ENCODE measurements at regions not wholly inside any gene's neighbourhood (a gene's known extent, or its start where the extent isn't known, plus 50 kb on each side); places are given as distances from the start of the nearest gene placed in this dataset.

DNA sequence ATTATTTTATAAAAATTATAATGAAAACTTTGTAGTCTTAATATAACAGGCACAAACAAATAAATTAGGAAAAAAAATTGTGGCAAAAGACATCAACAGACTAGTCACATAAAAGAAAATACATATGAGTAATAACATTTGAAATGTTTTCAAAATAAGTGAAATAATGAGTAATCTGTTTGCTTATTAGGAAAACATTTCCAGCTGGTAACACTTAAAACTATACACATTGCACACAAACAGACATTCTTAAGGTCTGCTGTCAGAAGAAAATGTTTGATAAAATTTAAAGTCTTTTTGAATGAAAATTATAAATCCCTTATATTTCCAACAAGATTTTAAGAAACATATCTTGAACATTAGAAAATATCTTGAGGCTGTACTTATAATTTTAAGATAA is 1326.3 kb upstream of the CADM2 start:
- no peak overlapping the region for H3K27ac ChIP-seq
- H3K27me3 ChIP-seq = no peaks in the 10 kb centered on the region
- TF ChIP-seq POLR2A (IDR thresholded peaks at IDR 0.05) (no peak), EP300 (IDR thresholded peaks at IDR 0.05) (no peak), POLR2AphosphoS5 (IDR thresholded peaks at IDR 0.05) (no peak)
- TF ChIP-seq, protein P1, sequence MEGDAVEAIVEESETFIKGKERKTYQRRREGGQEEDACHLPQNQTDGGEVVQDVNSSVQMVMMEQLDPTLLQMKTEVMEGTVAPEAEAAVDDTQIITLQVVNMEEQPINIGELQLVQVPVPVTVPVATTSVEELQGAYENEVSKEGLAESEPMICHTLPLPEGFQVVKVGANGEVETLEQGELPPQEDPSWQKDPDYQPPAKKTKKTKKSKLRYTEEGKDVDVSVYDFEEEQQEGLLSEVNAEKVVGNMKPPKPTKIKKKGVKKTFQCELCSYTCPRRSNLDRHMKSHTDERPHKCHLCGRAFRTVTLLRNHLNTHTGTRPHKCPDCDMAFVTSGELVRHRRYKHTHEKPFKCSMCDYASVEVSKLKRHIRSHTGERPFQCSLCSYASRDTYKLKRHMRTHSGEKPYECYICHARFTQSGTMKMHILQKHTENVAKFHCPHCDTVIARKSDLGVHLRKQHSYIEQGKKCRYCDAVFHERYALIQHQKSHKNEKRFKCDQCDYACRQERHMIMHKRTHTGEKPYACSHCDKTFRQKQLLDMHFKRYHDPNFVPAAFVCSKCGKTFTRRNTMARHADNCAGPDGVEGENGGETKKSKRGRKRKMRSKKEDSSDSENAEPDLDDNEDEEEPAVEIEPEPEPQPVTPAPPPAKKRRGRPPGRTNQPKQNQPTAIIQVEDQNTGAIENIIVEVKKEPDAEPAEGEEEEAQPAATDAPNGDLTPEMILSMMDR (IDR thresholded peaks at IDR 0.05) = no peak
- no peaks in the 10 kb centered on the region for H3K36me3 ChIP-seq
- H3K4me1 ChIP-seq = no peaks in the 10 kb centered on the region
- no peak for DNase-seq (ENCODE audit: low spot score in 2 of 2)
- H3K4me3 ChIP-seq = no peak overlapping the region
- H3K9me3 ChIP-seq = no peaks in the 10 kb centered on the region

DNA sequence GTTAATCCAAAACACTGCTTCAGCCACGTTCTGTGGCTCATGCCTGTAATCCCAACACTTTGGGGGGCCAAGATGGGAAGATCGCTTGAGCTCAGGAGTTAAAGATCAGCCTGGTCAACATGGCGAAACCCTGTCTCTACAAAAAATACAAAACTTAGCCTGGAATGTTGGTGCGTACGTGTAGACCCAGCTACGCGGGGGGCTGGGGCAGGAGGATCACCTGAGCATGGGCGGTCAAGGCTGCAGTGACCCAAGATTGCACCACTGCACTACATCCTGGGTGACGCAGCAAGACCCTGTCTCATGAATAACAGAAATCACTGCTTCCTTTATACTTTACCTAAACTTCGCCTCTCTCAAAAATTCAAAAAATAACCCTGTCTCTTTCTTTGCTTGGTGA is 1325.0 kb upstream of the CADM2 start:
- Histone ChIP-seq H3K27ac (no peak overlapping the region), H3K4me3 (no peak overlapping the region), H3K4me1 (no peaks in the 10 kb centered on the region), H3K27me3 (no peaks in the 10 kb centered on the region), H3K36me3 (no peaks in the 10 kb centered on the region), H3K9me3 (no peaks in the 10 kb centered on the region)
- 76% methylated on average over 10 of the region's 10 CpGs for WGBS
- DNase-seq (ENCODE audit: low spot score in 2 of 2) = no peak
- TF ChIP-seq EP300 (IDR thresholded peaks at IDR 0.05) (no peak), POLR2A (IDR thresholded peaks at IDR 0.05) (no peak), POLR2AphosphoS5 (IDR thresholded peaks at IDR 0.05) (no peak)
- TF ChIP-seq, protein P1 (IDR thresholded peaks at IDR 0.05) = no peak

- WGBS = 100% methylated on average over 1 of the region's 8 CpGs
Observed at GRCh38 chr3:83649692-83650091, 1309.1 kb upstream of the CADM2 start.

GRCh38 chr3:83655083-83655482 is 1303.7 kb upstream of the CADM2 start:
- no peak for DNase-seq (ENCODE audit: low spot score in 2 of 2)
- Histone ChIP-seq H3K27ac (no peak overlapping the region), H3K36me3 (no peaks in the 10 kb centered on the region), H3K9me3 (no peaks in the 10 kb centered on the region), H3K27me3 (no peaks in the 10 kb centered on the region), H3K4me1 (no peaks in the 10 kb centered on the region), H3K4me3 (no peak overlapping the region)
- no peak for TF ChIP-seq POLR2A (IDR thresholded peaks at IDR 0.05)
- no peak for TF ChIP-seq POLR2AphosphoS5 (IDR thresholded peaks at IDR 0.05)
- TF ChIP-seq EP300 (IDR thresholded peaks at IDR 0.05) = no peak
- TF ChIP-seq, protein P1 (IDR thresholded peaks at IDR 0.05) = no peak
- WGBS = 61% methylated on average over 1 of the region's 1 CpG

More at GRCh38 chr3:83649692-83650091, 1309.1 kb upstream of the CADM2 start:
- DNase-seq (ENCODE audit: low spot score in 2 of 2) = no peak
- Histone ChIP-seq H3K4me1 (no peaks in the 10 kb centered on the region), H3K36me3 (no peaks in the 10 kb centered on the region), H3K27me3 (no peaks in the 10 kb centered on the region), H3K27ac (no peak overlapping the region), H3K4me3 (no peak overlapping the region), H3K9me3 (peaks cover 3% of the 10 kb centered on the region)
- TF ChIP-seq POLR2A (IDR thresholded peaks at IDR 0.05) (no peak), EP300 (IDR thresholded peaks at IDR 0.05) (no peak), POLR2AphosphoS5 (IDR thresholded peaks at IDR 0.05) (no peak)
- TF ChIP-seq, protein P1 (IDR thresholded peaks at IDR 0.05) = no peak

- no peaks in the 10 kb centered on the region for H3K9me3 ChIP-seq
- no peaks in the 10 kb centered on the region for H3K4me1 ChIP-seq
- H3K36me3 ChIP-seq = no peaks in the 10 kb centered on the region
- H3K4me3 ChIP-seq = no peak overlapping the region
- H3K27me3 ChIP-seq = no peaks in the 10 kb centered on the region
- TF ChIP-seq POLR2A (IDR thresholded peaks at IDR 0.05) (no peak), EP300 (IDR thresholded peaks at IDR 0.05) (no peak), POLR2AphosphoS5 (IDR thresholded peaks at IDR 0.05) (no peak)
- TF ChIP-seq, protein P1 (IDR thresholded peaks at IDR 0.05) = no peak
- 76% methylated on average over 4 of the region's 4 CpGs for WGBS
- DNase-seq (ENCODE audit: low spot score in 2 of 2) = no peak
- no peak overlapping the region for H3K27ac ChIP-seq
Observed at GRCh38 chr3:83662381-83662960, 1296.3 kb upstream of the CADM2 start.

Measured in suprapubic skin (tissue), 4 donors.